ENCODE measurements at regions not wholly inside any gene's neighbourhood (a gene's known extent, or its start where the extent isn't known, plus 50 kb on each side); places are given as distances from the start of the nearest gene placed in this dataset.

- TF ChIP-seq CTCF (conservative IDR thresholded peaks at IDR 0.05; ENCODE audit: low read depth, low read length) (no peak), NFE2L2 (IDR thresholded peaks at IDR 0.05; ENCODE audit: low read depth, low read length) (no peak), RAD21 (IDR thresholded peaks at IDR 0.05; ENCODE audit: low read length) (no peak), POLR2A (IDR thresholded peaks at IDR 0.05; ENCODE audit: low read depth, low read length) (no peak), RFX5 (IDR thresholded peaks at IDR 0.05; ENCODE audit: low read depth, low read length) (no peak), MAZ (IDR thresholded peaks at IDR 0.05; ENCODE audit: borderline replicate concordance, low read depth, low read length) (no peak), USF2 (IDR thresholded peaks at IDR 0.05; ENCODE audit: low read depth, low read length) (no peak), BHLHE40 (IDR thresholded peaks at IDR 0.05; ENCODE audit: low read depth, low read length) (no peak), MXI1 (IDR thresholded peaks at IDR 0.05; ENCODE audit: borderline replicate concordance, low read depth, low read length) (no peak), SMC3 (IDR thresholded peaks at IDR 0.05; ENCODE audit: low read depth, low read length) (no peak), FOS (IDR thresholded peaks at IDR 0.05; ENCODE audit: low read depth, low read length) (no peak), CEBPB (IDR thresholded peaks at IDR 0.05; ENCODE audit: low read depth, low read length) (no peak)
Observed at GRCh38 chr11:104633226-104633625, 265.0 kb downstream of the CASP12 start.

All from IMR-90 (cell line).